Fibroblast of pulmonary artery (primary cell): ENCODE measurements at regions not wholly inside any gene's neighbourhood (a gene's known extent, or its start where the extent isn't known, plus 50 kb on each side); places are given as distances from the start of the nearest gene placed in this dataset.

Experiments used
- DNase-seq: peaks from one replicate; pipeline ENCODE4 v3.0.0-alpha.2; 2010; ENCODE audit warnings: low read depth
- H3K4me3 ChIP-seq: replicated peaks from 2 replicates; pipeline ENCODE4 v1.5.1; 2011; ENCODE audit warnings: low read depth, mild to moderate bottlenecking, control low read depth, low read length, moderate library complexity
- CTCF ChIP-seq: IDR thresholded peaks from 2 replicates; pipeline ENCODE4 v1.5.1; 2011; ENCODE audit warnings: mild to moderate bottlenecking, control low read depth, low read length, inconsistent platforms; ENCODE audit errors: missing control alignments

- H3K4me3 ChIP-seq: no peak overlapping the region
- DNase-seq: no peak
- no peak for TF ChIP-seq CTCF
Observed at GRCh38 chrX:42442745-42443144, 335.2 kb downstream of the PPP1R2C start.

- H3K4me3 ChIP-seq: no peak overlapping the region
- no peak for TF ChIP-seq CTCF
- DNase-seq: no peak
Observed at GRCh38 chrX:42437211-42437610, 340.8 kb downstream of the PPP1R2C start.

- no peak for TF ChIP-seq CTCF
- H3K4me3 ChIP-seq: no peak overlapping the region
- no peak for DNase-seq
Observed at GRCh38 chrX:42434458-42435166, 343.4 kb downstream of the PPP1R2C start.

GRCh38 chrX:42432552-42432951 is 345.4 kb downstream of the PPP1R2C start:
- H3K4me3 ChIP-seq: no peak overlapping the region
- no peak for TF ChIP-seq CTCF
- no peak for DNase-seq

- no peak for TF ChIP-seq CTCF
Observed at GRCh38 chrX:42422961-42423360, 355.0 kb downstream of the PPP1R2C start.

GRCh38 chrX:42420426-42420825 is 357.5 kb downstream of the PPP1R2C start:
- no peak for DNase-seq
- H3K4me3 ChIP-seq: no peak overlapping the region
- no peak for TF ChIP-seq CTCF

More at GRCh38 chrX:42422961-42423360, 355.0 kb downstream of the PPP1R2C start:
- no peak for DNase-seq
- no peak overlapping the region for H3K4me3 ChIP-seq

- TF ChIP-seq CTCF: no peak
- no peak overlapping the region for H3K4me3 ChIP-seq
- DNase-seq: no peak
Observed at GRCh38 chrX:42415636-42416035, 362.3 kb downstream of the PPP1R2C start.
